ENCODE measurements at regions not wholly inside any gene's neighbourhood (a gene's known extent, or its start where the extent isn't known, plus 50 kb on each side); places are given as distances from the start of the nearest gene placed in this dataset.

GRCh38 chr3:4138150-4138785 lies 164.9 kb upstream of the SETMAR start:
- TF ChIP-seq EZH2 (IDR thresholded peaks at IDR 0.05; ENCODE audit: insufficient read depth, poor library complexity, severe bottlenecking) (no peak), EZH2phosphoT487 (IDR thresholded peaks at IDR 0.05; ENCODE audit: insufficient read depth, low read depth) (no peak)

All from GM23248 (cell line).